ENCODE measurements at regions not wholly inside any gene's neighbourhood (a gene's known extent, or its start where the extent isn't known, plus 50 kb on each side); places are given as distances from the start of the nearest gene placed in this dataset.

DNA sequence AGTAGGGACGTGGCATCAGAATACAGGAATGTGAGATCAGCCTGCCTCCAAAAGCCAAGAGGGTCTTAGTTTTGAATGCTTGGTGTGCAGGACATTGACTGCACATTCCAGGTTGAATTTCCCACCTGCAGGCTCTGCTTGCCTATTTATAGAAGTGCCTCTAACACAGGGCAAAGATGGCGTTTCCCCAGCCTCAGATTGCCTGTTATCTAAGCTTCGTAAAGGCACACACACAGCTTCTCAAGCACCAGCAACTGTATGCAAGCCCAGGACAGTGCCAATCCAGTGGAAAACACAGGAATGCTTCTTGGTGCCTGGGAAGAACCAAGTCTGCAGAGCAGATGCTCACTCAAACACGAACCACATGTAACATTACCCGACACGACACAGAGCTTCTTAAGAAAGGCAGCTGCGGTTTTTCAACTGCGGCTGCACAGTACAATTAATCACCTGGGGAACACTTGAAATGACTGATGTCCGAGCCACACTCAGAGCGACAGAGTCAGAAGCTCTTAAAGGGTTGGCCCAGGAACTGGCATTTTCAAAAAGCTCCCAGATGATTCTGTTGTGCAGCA is 90.0 kb upstream of the ANKRD34C start:
- intact Hi-C loops (cut with DNase I, micrococcal nuclease): no loop called here
- ATAC-seq (no peak), DNase-seq (no peak)

DNA sequence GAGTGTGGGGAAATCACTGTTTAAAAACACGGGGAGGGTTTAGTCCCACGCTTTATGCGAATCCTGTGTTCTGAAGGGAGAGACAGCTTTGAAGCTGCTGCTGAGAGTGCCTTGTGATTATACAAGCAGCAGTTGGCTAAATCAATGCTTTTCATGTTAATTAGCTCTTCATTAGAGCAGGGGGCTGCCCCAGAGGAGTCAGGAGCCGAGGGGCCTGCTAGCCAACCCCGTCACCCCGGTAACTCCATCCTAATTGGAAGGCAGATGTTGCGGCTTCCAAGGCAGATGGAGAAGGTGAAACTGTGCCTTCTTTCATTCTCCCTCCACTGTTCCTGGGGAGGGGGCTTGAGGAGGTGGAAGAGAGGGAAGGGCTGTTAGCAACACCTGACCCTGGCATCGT is 92.4 kb upstream of the ANKRD34C start:
- intact Hi-C loops (cut with DNase I, micrococcal nuclease): no loop called here

DNA sequence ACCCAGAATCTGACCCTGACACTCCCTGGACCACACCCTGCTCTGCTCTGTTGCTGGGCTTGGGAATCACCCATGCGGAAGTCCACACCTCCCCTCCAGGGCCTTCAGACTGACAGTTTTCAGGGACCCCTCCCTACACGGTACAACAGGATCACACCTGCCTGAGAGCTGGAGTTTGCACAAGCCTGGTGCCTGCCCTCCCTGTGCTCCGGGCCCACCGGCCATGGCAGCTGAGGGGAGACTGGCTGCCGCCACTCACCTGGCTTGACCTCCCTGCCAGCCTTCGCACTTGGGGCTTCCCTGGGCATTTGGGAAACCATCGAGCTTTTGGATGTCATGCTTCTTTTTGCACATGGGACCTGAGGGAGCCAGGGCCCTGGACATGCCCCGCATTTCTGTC is 95.9 kb upstream of the ANKRD34C start:
- ATAC-seq: no peak
- intact Hi-C loops (cut with DNase I, micrococcal nuclease): loop anchor here (10.0 kb wide), 2 partner anchors 162 to 282 kb away; no protein-coding TSS in a partner anchor
- no peak for DNase-seq

More for the DNA sequence above, 92.4 kb upstream of the ANKRD34C start:
- DNase-seq: no peak
- ATAC-seq: no peak

DNA sequence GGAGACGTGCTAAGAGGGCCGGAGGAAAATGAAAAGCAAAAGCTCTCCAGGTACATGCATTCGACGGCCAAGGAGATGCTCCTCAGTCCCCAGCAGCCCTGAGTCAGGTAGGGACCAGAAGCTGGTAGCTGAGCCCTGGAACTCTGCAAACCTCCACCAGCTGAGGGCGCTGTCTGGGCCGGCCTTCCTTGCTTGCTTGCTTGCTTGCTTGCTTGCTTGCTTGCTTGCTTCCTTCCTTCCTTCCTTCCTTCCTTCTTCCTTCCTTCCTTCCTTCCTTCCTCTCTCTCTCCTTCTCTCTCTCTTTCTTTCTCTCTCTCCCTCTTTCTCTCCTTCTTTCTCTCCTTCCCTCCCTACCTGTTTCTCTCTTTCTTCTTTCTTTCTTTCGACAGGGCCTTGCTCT is 94.6 kb upstream of the RASGRF1 start:
- DNase-seq: no peak

DNA sequence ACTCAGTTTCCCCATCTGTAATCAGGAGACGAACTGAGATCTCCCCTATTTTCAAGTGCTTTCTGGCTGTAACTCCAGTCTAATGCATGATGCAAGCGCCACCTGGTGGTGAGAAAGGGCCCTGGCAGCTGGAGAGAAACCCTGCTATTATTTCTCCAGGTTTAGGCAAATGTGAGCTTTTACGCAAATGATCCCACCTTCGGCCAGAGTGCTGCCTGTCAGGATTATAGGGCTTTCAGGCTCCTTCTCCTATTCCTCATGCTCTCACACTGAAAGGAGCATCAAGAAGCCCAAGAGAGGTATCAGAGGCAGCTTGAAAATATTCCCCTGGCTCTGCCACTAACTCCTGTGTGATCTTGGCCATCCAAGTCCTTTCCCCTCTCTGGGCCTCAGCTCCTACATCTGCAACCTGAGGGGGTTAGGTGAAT is 93.9 kb upstream of the RASGRF1 start:
- ATAC-seq: peak; percentile 46

More for the DNA sequence above, 94.6 kb upstream of the RASGRF1 start:
- intact Hi-C loops (cut with DNase I, micrococcal nuclease): loop anchor here (2.0 to 10.0 kb wide), 3 partner anchors 156 to 280 kb away; no protein-coding TSS in a partner anchor
- ATAC-seq: no peak

DNA sequence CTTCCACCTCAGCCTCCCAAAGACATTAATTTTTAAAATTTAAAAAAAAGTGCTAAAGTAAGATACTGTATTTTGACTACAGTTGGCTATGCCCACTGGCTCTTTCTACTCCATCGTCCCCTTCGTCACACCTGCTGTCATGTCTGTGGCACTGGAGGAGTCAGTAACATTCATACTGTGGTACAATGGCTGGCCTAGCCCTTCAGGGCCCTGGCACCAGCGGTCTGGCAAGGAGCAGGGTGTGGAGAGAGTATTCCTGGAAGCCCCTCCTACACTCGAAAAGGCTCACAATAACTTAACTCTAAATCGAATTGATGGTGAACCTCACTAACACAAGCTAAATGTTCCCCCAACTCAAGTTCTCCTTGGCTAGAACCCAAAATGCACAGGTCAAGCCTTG is 89.7 kb upstream of the RASGRF1 start:
- DNase-seq (no peak), ATAC-seq (no peak)
- intact Hi-C loops (cut with DNase I, micrococcal nuclease): loop anchor here (10.0 kb wide), 2 partner anchors 156 to 276 kb away; no protein-coding TSS in a partner anchor

More for the DNA sequence above, 93.9 kb upstream of the RASGRF1 start:
- intact Hi-C loops (cut with DNase I, micrococcal nuclease): loop anchor here (2.0 to 10.0 kb wide), 3 partner anchors 156 to 280 kb away; no protein-coding TSS in a partner anchor
- DNase-seq: peak; percentile 39 to 80

DNA sequence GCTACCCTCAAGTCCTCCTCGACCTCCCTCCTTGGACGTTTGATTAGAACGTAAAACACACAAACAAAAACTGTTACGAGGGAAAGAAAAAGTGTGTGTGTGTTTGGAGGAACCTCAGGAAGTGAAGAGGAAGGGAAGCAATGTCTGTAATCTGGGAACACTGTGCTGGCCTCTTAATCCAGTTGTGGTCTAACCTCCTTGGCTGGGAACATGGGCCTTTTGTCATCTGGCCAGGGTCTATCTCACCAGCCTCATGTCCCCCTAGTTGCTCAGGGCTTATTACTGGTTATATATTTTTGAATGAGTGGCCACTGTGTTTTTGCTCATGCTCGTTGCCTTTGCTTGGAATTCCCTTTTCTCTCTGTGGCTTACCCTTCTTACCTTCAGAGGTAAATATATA is 89.0 kb upstream of the RASGRF1 start:
- intact Hi-C loops (cut with DNase I, micrococcal nuclease): no loop called here
- ATAC-seq: no peak
- DNase-seq: no peak

DNA sequence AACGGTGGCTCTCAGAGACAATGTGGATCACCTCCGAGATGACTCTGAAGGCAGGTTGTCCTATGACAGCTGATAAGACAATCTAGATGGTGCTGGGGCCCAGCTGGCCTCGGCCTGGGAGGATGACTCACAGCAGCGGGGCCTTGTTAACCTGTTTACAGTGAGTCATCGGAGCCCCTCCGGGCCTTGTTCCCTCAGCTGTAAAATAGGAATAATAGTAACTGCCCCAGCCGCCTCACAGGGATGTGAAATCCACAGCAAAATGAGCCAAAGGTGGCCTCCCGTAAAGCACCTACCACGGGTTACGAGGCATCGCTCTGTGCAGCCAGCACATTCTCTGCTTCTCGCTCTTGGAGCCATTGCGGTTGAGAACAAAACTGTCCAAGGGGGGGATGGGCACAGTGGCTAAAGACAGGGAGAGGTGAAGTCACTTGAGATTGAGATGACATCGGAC is 88.6 kb upstream of the RASGRF1 start:
- ATAC-seq (no peak), DNase-seq (no peak)
- intact Hi-C loops (cut with DNase I, micrococcal nuclease): no loop called here

DNA sequence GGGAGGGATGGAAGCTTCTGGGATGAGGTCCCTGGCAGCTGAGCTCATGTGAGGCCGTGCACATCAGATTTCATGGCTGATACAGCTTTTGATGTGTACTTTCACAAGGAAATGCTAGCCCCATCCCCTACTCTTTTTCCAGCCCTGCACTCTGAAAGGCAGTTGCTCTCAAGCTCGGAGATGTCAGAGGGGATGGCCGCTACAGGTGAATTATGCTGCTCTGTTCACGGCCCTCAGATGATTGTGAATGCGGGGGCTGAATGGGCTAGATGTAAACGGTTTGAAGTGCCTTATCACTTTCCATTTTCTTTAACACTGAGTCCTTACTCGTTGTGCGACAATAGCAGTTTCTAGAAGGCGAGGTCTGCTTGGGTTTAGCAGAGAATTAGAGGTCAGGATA is 88.0 kb upstream of the RASGRF1 start:
- intact Hi-C loops (cut with DNase I, micrococcal nuclease): no loop called here
- ATAC-seq: no peak
- no peak for DNase-seq

DNA sequence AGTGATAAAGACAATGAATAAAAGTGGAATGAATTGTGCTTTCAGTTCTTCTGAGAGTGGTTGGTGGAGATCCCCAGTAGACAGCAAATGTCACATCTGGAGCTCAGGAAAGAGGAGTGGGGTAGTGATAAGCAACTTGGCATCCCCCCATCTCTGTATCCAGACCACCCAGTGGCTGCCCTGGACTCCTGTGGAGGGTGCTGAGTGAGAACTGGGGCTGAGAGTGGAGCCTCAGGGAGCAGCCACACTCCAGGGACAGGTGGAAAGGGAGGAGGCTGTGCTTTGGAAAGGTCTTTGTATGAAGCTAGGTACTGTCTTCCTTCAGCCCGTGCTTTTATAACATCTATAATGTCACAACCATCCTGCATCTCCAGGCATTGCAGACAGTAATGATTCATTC is 85.6 kb upstream of the RASGRF1 start:
- intact Hi-C loops (cut with DNase I, micrococcal nuclease): no loop called here
- no peak for ATAC-seq
- no peak for DNase-seq

DNA sequence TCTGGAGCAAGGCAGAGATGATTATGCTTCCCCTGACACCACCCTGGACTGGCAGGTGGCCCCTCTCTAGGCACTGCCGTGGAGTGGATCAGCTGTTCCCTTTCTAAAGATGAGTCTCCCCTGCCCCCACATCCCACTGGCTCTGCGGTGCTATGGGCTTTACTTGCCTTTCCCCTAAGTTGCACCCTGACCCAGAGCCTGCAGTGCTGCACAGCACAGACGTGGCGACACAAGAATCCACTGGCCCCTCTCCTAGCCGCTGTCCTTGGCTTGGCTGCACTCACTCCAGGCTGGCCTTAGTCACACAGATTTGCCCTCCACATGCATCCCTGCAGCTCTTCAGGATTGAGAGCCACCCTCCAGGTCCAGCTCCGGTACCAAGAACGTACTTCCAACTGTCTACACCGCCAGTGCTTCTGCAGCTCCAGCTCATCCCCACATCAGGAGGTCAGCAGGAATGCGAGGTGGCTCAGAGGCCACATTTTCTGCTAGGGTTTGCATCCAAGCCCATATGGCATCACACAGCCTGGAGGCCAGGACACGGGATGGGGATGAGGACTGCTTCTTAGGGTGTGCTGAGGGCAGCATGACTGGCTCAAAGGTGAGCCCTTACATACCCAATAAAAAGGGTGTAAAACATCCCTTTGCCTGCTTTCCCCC is 82.4 kb upstream of the RASGRF1 start:
- ATAC-seq (no peak), DNase-seq (no peak)
- intact Hi-C loops (cut with DNase I, micrococcal nuclease): no loop called here

DNA sequence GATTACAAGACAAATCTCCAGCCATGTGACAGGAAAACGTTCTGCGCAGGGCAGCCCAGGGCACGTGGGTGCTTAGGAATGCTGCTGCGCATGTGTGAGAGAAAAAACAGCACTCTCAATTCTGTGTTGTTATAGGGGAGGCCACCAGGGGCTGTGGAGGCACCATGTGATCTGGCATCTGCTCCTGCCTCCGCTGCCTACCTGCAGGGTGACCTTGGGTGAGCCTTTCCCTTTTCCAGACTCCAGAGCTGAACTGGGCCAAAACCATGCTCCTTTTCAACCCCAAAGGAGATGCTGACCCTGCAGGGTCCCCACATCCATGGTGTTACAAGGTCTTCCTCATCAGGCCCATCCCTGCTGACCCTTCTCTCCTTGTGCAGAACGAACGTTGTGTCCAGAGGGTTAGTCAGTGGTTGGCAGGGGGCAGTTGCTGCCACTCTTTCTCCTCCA is 81.5 kb upstream of the RASGRF1 start:
- ATAC-seq (no peak), DNase-seq (no peak)
- intact Hi-C loops (cut with DNase I, micrococcal nuclease): no loop called here

DNA sequence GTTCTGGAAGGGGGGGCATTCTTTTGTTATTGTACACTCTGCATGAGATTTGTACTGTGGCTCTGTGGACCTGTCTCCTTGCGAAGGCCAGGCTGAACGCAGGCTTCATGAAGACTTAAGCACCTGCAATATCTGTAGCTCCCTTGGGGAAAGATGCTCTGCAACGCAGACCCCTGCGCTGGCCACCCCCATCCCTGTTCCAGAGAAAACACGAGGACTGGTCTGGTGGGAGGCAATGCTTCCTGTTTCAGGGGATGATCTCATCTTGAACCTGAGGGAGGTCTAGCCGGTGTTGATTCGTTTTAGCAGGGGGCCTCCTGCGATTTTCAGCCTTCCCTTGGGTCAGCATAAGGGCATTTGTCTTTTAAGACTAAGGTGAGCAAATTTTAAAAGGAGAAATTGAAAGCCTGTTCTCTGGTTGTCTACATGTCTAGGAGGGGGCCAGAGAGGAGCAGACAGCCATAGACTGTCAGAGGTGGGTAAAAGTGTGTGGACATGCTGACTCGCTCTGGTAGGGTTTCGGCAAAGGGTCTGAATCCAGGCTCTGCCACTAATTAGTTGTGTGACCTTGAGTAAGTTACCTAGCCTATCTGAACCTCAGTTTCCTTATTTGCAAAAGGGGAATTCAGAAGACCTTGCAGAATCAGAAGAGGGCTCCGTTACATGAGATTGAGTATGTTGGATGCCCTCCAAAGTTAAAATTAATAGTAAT is 80.9 kb upstream of the RASGRF1 start:
- DNase-seq (no peak), ATAC-seq (no peak)
- intact Hi-C loops (cut with DNase I, micrococcal nuclease): no loop called here

DNA sequence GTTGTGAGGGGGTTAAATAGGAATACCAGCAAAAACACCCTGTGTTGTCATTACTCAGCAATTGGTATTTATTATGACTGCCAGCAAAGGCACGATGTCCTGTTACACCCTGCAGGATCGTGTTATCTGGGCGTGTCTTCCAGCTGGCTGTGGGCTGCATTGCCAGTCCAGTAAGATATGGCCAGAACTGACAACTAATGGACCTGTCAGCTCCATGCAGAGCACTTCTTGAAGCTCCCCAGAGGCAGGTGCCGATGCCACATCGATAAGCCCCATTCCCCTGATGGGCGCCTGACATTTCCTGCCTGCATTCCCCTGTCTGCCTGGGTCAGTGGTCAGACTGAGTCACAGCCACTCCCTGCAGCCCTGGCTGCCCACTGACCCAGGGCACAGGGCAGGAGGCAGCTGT is 79.7 kb upstream of the RASGRF1 start:
- ATAC-seq: no peak
- DNase-seq: no peak
- intact Hi-C loops (cut with DNase I, micrococcal nuclease): no loop called here

DNA sequence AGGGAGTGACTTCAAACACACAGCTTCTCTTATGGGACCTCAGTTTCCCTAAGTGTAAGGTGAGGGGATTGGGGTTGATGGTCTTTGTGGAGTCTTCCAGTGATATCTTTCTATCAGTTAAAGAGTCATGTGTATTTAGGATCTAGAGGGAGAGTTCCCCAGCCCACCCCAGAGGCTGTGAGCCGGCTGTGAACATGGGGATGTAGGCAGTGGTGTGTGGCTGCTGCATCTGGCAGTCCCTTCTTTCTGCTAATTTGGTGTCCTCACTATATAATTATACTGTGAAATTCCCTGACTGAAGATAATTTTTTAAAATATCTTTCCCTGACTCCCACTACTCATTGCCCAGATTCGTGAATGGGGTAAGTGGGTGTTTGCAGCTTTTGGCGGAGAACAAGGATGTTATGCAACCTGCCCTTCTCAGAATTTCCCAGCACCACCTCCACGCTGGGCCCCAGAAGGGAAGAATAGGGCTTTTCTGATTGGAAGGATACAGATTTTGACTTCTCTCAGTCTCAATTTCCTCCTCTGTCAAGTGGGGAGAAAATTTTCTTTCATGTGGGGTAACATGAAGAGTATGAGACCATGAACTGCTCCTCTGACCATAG is 79.0 kb upstream of the RASGRF1 start:
- ATAC-seq (no peak), DNase-seq (no peak)
- intact Hi-C loops (cut with DNase I, micrococcal nuclease): no loop called here

DNA sequence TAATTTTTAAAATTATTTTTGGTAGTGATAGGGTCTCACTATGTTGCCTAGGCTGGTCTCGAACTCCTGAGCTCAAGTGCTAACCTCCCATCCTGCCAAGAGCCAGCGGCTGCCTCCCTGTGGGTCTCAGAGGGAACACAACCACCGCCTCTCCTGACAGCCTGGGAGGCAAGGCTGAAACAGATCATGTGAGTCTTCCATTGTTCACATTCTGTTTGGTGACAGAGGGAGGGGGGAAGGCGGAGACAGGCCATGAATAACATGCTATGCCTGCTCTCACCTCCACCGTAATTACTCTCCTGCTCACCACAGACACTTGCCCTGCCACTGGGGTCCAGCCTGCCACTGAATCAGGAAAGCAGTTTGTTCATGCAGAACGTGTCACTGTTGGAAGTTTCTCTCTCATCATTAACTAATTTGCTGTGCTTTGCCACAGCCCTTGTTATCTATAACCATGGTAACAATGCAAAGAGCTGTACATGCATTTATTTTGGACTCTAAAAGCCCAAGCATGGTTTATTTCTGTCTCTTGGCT is 78.4 kb upstream of the RASGRF1 start:
- ATAC-seq: no peak
- no peak for DNase-seq
- intact Hi-C loops (cut with DNase I, micrococcal nuclease): no loop called here

DNA sequence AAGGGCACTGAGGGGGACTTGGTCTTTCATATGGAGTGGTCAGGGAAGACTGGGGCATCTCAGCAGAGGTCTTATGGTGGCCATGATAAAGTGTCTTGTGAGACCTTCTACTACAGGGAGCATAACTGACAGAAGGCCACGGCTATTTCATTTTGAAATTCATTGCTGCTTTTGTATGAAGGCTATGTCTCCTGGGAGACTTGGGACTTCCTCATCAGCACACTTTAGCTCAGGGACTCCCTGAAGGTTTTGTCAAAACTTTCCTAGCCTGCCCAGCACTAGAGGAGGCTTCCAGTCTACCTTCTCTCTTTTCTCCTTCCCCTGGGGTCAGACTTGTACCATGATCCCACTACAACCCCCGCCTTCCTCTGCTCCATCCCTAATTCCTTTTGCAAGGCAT is 77.2 kb upstream of the RASGRF1 start:
- intact Hi-C loops (cut with DNase I, micrococcal nuclease): no loop called here
- no peak for DNase-seq
- no peak for ATAC-seq

DNA sequence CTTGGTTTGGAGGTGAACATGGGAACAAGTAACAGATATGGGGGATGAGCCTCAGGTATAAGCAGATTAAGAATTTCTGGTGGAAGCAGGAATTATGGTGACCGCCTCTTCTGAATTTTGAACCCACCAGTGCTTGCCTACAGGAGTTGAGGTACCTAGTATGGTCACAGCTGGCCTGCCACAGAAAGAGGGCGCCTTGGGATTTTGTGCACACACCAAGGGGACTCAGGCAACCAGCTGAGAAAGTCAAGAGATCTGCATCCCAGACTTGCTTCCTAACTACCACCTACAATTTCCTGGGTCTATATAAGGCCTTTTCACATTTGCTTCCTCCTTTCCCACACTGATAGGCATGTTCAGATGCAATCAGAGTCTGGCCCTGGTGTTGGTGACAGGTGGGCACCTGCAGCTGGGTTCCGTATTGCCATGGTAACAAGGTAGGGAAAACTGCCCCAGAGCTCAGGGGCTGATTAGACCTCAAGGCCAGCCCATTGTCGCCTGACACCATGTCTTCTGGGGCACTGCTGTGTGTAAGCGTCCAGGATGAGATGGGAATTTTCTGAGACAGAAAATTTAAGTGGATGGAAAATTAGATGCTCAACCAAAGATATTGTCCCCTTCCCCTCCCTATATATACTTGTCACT is 75.9 kb upstream of the RASGRF1 start:
- intact Hi-C loops (cut with DNase I, micrococcal nuclease): no loop called here
- ATAC-seq (no peak), DNase-seq (no peak)

DNA sequence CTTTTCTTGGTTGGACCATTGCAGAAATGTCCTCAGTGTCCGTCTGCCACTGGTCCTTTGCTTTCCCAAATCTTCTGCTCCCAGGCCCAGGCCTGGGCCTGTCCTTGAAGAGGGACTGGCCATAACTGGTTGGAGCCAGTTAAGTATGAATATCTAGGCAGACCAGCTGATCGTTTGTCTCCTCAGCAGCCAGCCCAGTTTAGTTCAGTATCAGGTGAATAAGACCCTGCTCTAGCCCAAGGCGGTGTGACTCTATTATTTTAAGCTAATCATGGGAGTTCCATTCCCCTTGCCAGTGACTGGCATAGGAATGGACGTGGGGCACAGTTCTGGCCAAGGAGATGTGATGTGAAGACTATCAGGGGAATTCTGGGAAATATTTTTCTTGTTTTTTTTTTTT is 73.9 kb upstream of the RASGRF1 start:
- no peak for ATAC-seq
- DNase-seq: no peak
- intact Hi-C loops (cut with DNase I, micrococcal nuclease): no loop called here
